ENCODE measurements at regions not wholly inside any gene's neighbourhood (a gene's known extent, or its start where the extent isn't known, plus 50 kb on each side); places are given as distances from the start of the nearest gene placed in this dataset.
A peak's percentile ranks its signal among the peaks of the same experiment; 100 is the strongest.

DNA sequence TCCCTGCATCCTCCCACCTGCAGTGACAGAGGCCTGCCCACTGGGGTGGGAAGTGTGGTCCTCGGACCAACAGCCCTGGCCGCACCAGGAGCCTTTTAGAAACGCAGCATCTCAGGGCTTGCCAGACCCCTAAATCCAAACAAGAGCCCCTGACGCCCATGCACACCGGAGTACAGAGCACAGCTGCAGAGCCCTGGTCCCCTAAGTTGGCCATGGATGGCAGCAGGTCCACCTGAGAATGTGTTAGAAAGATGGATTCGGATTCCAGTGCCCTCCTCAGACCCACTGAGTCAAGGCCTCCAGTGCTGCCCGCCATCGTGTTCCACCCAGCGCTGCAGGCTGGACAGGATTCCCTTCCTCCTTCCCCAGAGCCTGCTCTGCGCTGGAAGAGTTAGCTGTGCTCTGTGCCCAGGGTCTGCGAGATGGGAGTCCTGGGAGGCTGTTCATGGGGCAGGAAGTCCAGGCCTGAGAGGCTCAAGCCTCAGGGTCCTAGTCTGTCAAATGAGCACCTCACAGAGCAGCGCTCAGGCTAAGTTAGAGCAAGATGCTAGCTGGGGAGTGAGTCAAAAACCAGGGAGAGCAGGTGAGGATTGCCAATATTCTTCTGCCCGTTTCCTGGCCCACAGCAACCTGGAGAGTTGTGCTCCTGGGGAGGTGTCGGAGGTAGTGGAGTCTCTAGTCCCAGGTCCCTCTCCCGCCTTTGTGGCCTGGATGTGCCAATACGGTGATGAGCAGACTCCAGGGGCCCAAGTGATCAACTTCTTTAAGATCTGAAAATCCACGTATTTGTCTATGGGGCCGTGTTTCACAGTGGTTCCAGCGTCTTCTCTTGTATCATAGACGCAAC lies 95.9 kb upstream of the GPR26 start:
- no peaks in the 10 kb centered on the region for H3K36me3 Mint-ChIP-seq (ENCODE audit: insufficient read depth)
- H3K4me1 Mint-ChIP-seq (ENCODE audit: low read depth) = no peaks in the 10 kb centered on the region
- no peak overlapping the region for H3K4me3 Mint-ChIP-seq (ENCODE audit: low read depth)
- H3K9me3 Mint-ChIP-seq (ENCODE audit: low read depth) = no peaks in the 10 kb centered on the region
- TF ChIP-seq, protein P1, sequence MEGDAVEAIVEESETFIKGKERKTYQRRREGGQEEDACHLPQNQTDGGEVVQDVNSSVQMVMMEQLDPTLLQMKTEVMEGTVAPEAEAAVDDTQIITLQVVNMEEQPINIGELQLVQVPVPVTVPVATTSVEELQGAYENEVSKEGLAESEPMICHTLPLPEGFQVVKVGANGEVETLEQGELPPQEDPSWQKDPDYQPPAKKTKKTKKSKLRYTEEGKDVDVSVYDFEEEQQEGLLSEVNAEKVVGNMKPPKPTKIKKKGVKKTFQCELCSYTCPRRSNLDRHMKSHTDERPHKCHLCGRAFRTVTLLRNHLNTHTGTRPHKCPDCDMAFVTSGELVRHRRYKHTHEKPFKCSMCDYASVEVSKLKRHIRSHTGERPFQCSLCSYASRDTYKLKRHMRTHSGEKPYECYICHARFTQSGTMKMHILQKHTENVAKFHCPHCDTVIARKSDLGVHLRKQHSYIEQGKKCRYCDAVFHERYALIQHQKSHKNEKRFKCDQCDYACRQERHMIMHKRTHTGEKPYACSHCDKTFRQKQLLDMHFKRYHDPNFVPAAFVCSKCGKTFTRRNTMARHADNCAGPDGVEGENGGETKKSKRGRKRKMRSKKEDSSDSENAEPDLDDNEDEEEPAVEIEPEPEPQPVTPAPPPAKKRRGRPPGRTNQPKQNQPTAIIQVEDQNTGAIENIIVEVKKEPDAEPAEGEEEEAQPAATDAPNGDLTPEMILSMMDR (IDR thresholded peaks at IDR 0.05; ENCODE audit: unreplicated experiment) = no peak
- H3K27ac Mint-ChIP-seq = no peak overlapping the region
- peaks cover 47% of the 10 kb centered on the region for H3K27me3 Mint-ChIP-seq
- DNase-seq (ENCODE audit: low spot score, unreplicated experiment) = no peak

- H3K27me3 Mint-ChIP-seq = peaks cover 49% of the 10 kb centered on the region
- TF ChIP-seq, protein P1 (IDR thresholded peaks at IDR 0.05; ENCODE audit: unreplicated experiment) = no peak
- no peak overlapping the region for H3K4me3 Mint-ChIP-seq (ENCODE audit: low read depth)
- DNase-seq (ENCODE audit: low spot score, unreplicated experiment) = no peak
- H3K36me3 Mint-ChIP-seq (ENCODE audit: insufficient read depth) = no peaks in the 10 kb centered on the region
- no peaks in the 10 kb centered on the region for H3K4me1 Mint-ChIP-seq (ENCODE audit: low read depth)
- H3K9me3 Mint-ChIP-seq (ENCODE audit: low read depth) = no peaks in the 10 kb centered on the region
- no peak overlapping the region for H3K27ac Mint-ChIP-seq
Observed at GRCh38 chr10:123570898-123571515, 95.1 kb upstream of the GPR26 start.

- H3K4me1 Mint-ChIP-seq (ENCODE audit: low read depth) = no peaks in the 10 kb centered on the region
- H3K9me3 Mint-ChIP-seq (ENCODE audit: low read depth) = no peaks in the 10 kb centered on the region
- peaks cover 53% of the 10 kb centered on the region for H3K27me3 Mint-ChIP-seq
- no peaks in the 10 kb centered on the region for H3K36me3 Mint-ChIP-seq (ENCODE audit: insufficient read depth)
- H3K4me3 Mint-ChIP-seq (ENCODE audit: low read depth) = no peak overlapping the region
- TF ChIP-seq, protein P1 (IDR thresholded peaks at IDR 0.05; ENCODE audit: unreplicated experiment) = no peak
- H3K27ac Mint-ChIP-seq = no peak overlapping the region
- DNase-seq (ENCODE audit: low spot score, unreplicated experiment) = no peak
Observed at GRCh38 chr10:123571978-123572377, 94.2 kb upstream of the GPR26 start.

GRCh38 chr10:123573236-123574108 lies 92.7 kb upstream of the GPR26 start:
- TF ChIP-seq, protein P1 (IDR thresholded peaks at IDR 0.05; ENCODE audit: unreplicated experiment) = peak; percentile 85
- Mint-ChIP-seq H3K36me3 (ENCODE audit: insufficient read depth) (no peaks in the 10 kb centered on the region), H3K27ac (no peak overlapping the region), H3K4me3 (ENCODE audit: low read depth) (no peak overlapping the region), H3K27me3 (peaks cover 57% of the 10 kb centered on the region), H3K9me3 (ENCODE audit: low read depth) (no peaks in the 10 kb centered on the region), H3K4me1 (ENCODE audit: low read depth) (no peaks in the 10 kb centered on the region)
- DNase-seq (ENCODE audit: low spot score, unreplicated experiment) = peak; percentile 61

GRCh38 chr10:123574109-123574698 lies 92.0 kb upstream of the GPR26 start:
- no peak for DNase-seq (ENCODE audit: low spot score, unreplicated experiment)
- H3K27ac Mint-ChIP-seq = no peak overlapping the region
- H3K27me3 Mint-ChIP-seq = peaks cover 59% of the 10 kb centered on the region
- TF ChIP-seq, protein P1 (IDR thresholded peaks at IDR 0.05; ENCODE audit: unreplicated experiment) = no peak
- no peaks in the 10 kb centered on the region for H3K9me3 Mint-ChIP-seq (ENCODE audit: low read depth)
- H3K36me3 Mint-ChIP-seq (ENCODE audit: insufficient read depth) = no peaks in the 10 kb centered on the region
- H3K4me1 Mint-ChIP-seq (ENCODE audit: low read depth) = no peaks in the 10 kb centered on the region
- H3K4me3 Mint-ChIP-seq (ENCODE audit: low read depth) = no peak overlapping the region

All from progenitor cell of endocrine pancreas (in vitro differentiated cells).